HepG2 (cell line): ENCODE measurements at regions not wholly inside any gene's neighbourhood (a gene's known extent, or its start where the extent isn't known, plus 50 kb on each side); places are given as distances from the start of the nearest gene placed in this dataset.

Experiments
- ATAC-seq: fragments of 200-7000 bp; cut with Tn5 transposase; 3 replicates; pipeline ENCODE4 v1.9.1; 2020; ENCODE audit warnings: mild to moderate bottlenecking, moderate library complexity
- BruUV-seq: library from RNA; stranded (reverse); fragments of 400-500 nt; replicated peaks from 2 replicates; lab custom pipeline; 2021; lab: Mats Ljungman, UMichigan
- CTCF ChIA-PET: fragments of 300-600 bp; formaldehyde crosslinking; extraction: SDS; loops from one replicate; lab custom pipeline; 2021; ENCODE audit warnings: low total read pairs, inconsistent platforms, low intra/inter-chr PET ratio; lab: Yijun Ruan, JAX
- POLR2A ChIA-PET: fragments of 350-600 bp; sonication (Branson Sonifier 250); formaldehyde crosslinking; loops from one replicate; lab custom pipeline; 2020; ENCODE audit warnings: antibody characterized with exemption, inconsistent platforms; lab: Yijun Ruan, JAX
- DNase-seq: peaks from one replicate; pipeline ENCODE4 v3.0.0-alpha.2; 2015; ENCODE audit warnings: low spot score
- FAIRE-seq: peaks from 3 replicates; lab custom pipeline; 2011; peaks lifted over from hg19 to GRCh38; lab: Jason Lieb, UNC
- H2AFZ ChIP-seq: one replicate; pipeline ENCODE4 v1.6.1; 2011; ENCODE audit warnings: low read length, inconsistent platforms
- H3K27ac ChIP-seq: fragments of 300-600 bp; 3 replicates; pipeline ENCODE4 v1.8.0; 2011; ENCODE audit warnings: mixed run types, mild to moderate bottlenecking, mixed read lengths, low read length, inconsistent platforms; ENCODE audit not compliant: insufficient read depth; ENCODE audit errors: extremely low read length
- H3K27me3 ChIP-seq, 2 experiments: fragments of 200-600 bp in 1 of 2; 2 replicates in 1 of 2; 3 replicates in 1 of 2; pipeline versions ENCODE4 v1.6.0 to v1.8.0; 2011; ENCODE audit warnings: low read length in 2 of 2, mild to moderate bottlenecking in 2 of 2, moderate library complexity in 2 of 2, inconsistent platforms in 1 of 2; ENCODE audit not compliant: insufficient read depth in 2 of 2, control insufficient read depth in 1 of 2
- H3K36me3 ChIP-seq, 2 experiments: fragments of 200-600 bp in 1 of 2; replicated peaks in 1 of 2; 2 replicates in 1 of 2; 3 replicates in 1 of 2; pipeline versions ENCODE4 v1.5.1 to v1.8.0; 2011; ENCODE audit warnings: low read length in 2 of 2, inconsistent platforms in 1 of 2; ENCODE audit not compliant: insufficient read depth in 2 of 2, control insufficient read depth in 1 of 2
- H3K4me1 ChIP-seq: 2 replicates; pipeline ENCODE4 v1.5.1; 2012; ENCODE audit warnings: low read length, inconsistent platforms; ENCODE audit not compliant: insufficient read depth
- H3K4me2 ChIP-seq: 2 replicates; pipeline ENCODE4 v1.6.0; 2011; ENCODE audit warnings: low read depth, low read length, inconsistent platforms
- H3K4me3 ChIP-seq, 3 experiments: fragments of 200-600 bp in 1 of 3; sonication (generic), shearing (Covaris generic) in 1 of 3; replicated peaks in 1 of 3; 2 replicates each; pipeline ENCODE4 v1.5.1; 2011 to 2016; ENCODE audit warnings: low read length in 3 of 3, inconsistent platforms in 2 of 3, low read depth in 2 of 3, mild to moderate bottlenecking in 2 of 3, control low read depth in 1 of 3, mixed read lengths in 1 of 3; ENCODE audit not compliant: insufficient read depth in 1 of 3
- H3K79me2 ChIP-seq: one replicate; pipeline ENCODE4 v1.6.1; 2011; ENCODE audit warnings: low read length, inconsistent platforms; ENCODE audit not compliant: insufficient read depth
- H3K9ac ChIP-seq: 2 replicates; pipeline ENCODE4 v1.6.0; 2011; ENCODE audit warnings: mild to moderate bottlenecking, low read depth, low read length, inconsistent platforms; ENCODE audit not compliant: insufficient read depth
- H3K9me3 ChIP-seq: 2 replicates; pipeline ENCODE4 v1.5.1; 2012; ENCODE audit warnings: mild to moderate bottlenecking, low read length
- H4K20me1 ChIP-seq: 2 replicates; pipeline ENCODE4 v1.6.0; 2011; ENCODE audit warnings: inconsistent platforms, mild to moderate bottlenecking, low read length, moderate library complexity; ENCODE audit not compliant: insufficient read depth
- AKAP8 ChIP-seq: sonication (generic); formaldehyde crosslinking; IDR thresholded peaks from 2 replicates; pipeline ENCODE4 v1.5.1; 2020; ENCODE audit warnings: mild to moderate bottlenecking, missing genetic modification reagents
- ATF3 ChIP-seq: sonication (generic); formaldehyde crosslinking; IDR thresholded peaks from 2 replicates; pipeline ENCODE4 v1.4.0; 2020; ENCODE audit warnings: missing genetic modification reagents
- HHEX ChIP-seq: IDR thresholded peaks from 2 replicates; pipeline ENCODE4 v1.6.1; 2016; ENCODE audit warnings: control low read depth
- JDP2 ChIP-seq: sonication (generic); formaldehyde crosslinking; IDR thresholded peaks from 2 replicates; pipeline ENCODE4 v1.8.1; 2022; ENCODE audit warnings: missing genetic modification reagents, borderline replicate concordance
- NCOA1 ChIP-seq: sonication (generic); formaldehyde crosslinking; IDR thresholded peaks from 2 replicates; pipeline ENCODE4 v1.9.0; 2021; ENCODE audit warnings: missing genetic modification reagents
- NONO ChIP-seq, 2 experiments: fragments of 450-650 bp in 1 of 2; sonication (generic) in 1 of 2; formaldehyde crosslinking in 1 of 2; IDR thresholded peaks in 1 of 2; conservative IDR thresholded peaks in 1 of 2; 2 replicates each; pipeline versions ENCODE4 v1.6.1 to v1.8.0; 2017 to 2022; ENCODE audit warnings: mild to moderate bottlenecking in 1 of 2, missing genetic modification reagents in 1 of 2, moderate library complexity in 1 of 2
- NR1H2 ChIP-seq: sonication (generic); formaldehyde crosslinking; IDR thresholded peaks from 2 replicates; pipeline ENCODE4 v1.8.1; 2022; ENCODE audit warnings: low read depth, missing genetic modification reagents, borderline replicate concordance
- NR2F2 ChIP-seq: IDR thresholded peaks from 2 replicates; pipeline ENCODE4 v1.6.1; 2012; ENCODE audit warnings: low read depth, inconsistent platforms, borderline replicate concordance
- PHF20 ChIP-seq: sonication (generic); formaldehyde crosslinking; IDR thresholded peaks from 2 replicates; pipeline ENCODE4 v1.5.0; 2020; ENCODE audit warnings: mild to moderate bottlenecking, missing genetic modification reagents
- POGZ ChIP-seq: sonication (generic); formaldehyde crosslinking; IDR thresholded peaks from 2 replicates; pipeline ENCODE4 v1.4.0; 2020; ENCODE audit warnings: mild to moderate bottlenecking, missing genetic modification reagents
- TP53 ChIP-seq: sonication (generic); formaldehyde crosslinking; conservative IDR thresholded peaks from 2 replicates; pipeline ENCODE4 v1.4.0; 2020; ENCODE audit warnings: missing genetic modification reagents
- XRCC5 ChIP-seq: fragments of 200-400 bp; formaldehyde crosslinking; optimal IDR thresholded peaks from 2 replicates; pipeline ENCODE3; 2017; ENCODE audit warnings: mild to moderate bottlenecking, low read length
- ZBTB2 ChIP-seq: sonication (generic); formaldehyde crosslinking; IDR thresholded peaks from 2 replicates; pipeline ENCODE4 v1.8.0; 2022; ENCODE audit warnings: low read depth, missing genetic modification reagents
- ZGPAT ChIP-seq: IDR thresholded peaks from 2 replicates; pipeline ENCODE4 v1.6.1; 2016; ENCODE audit warnings: mild to moderate bottlenecking
- ZNF18 ChIP-seq: sonication (generic); formaldehyde crosslinking; IDR thresholded peaks from 2 replicates; pipeline ENCODE4 v1.8.0; 2022; ENCODE audit warnings: mild to moderate bottlenecking, missing genetic modification reagents; ENCODE audit not compliant: insufficient replicate concordance
- ZNF235 ChIP-seq: sonication (generic); formaldehyde crosslinking; IDR thresholded peaks from 2 replicates; pipeline ENCODE4 v1.8.1; 2023; ENCODE audit warnings: mild to moderate bottlenecking, missing genetic modification reagents, borderline replicate concordance
- ZNF382 ChIP-seq: sonication (generic); formaldehyde crosslinking; IDR thresholded peaks from 2 replicates; pipeline ENCODE4 v1.5.0; 2020; ENCODE audit warnings: missing genetic modification reagents, mild to moderate bottlenecking, borderline replicate concordance
- ZNF605 ChIP-seq: sonication (generic); formaldehyde crosslinking; IDR thresholded peaks from 2 replicates; pipeline ENCODE4 v1.8.0; 2022; ENCODE audit warnings: mild to moderate bottlenecking, missing genetic modification reagents
- ZNF772 ChIP-seq: sonication (generic); formaldehyde crosslinking; IDR thresholded peaks from 2 replicates; pipeline ENCODE4 v1.5.0; 2020; ENCODE audit warnings: mild to moderate bottlenecking, missing genetic modification reagents
- ZNF879 ChIP-seq: sonication (generic); formaldehyde crosslinking; IDR thresholded peaks from 2 replicates; pipeline ENCODE4 v1.8.1; 2023; ENCODE audit warnings: missing genetic modification reagents
- WGBS: methylation state at CpG from one replicate; pipeline ENCODE4 v1.1.6; 2017; ENCODE audit warnings: low lambda C conversion rate; 5-methylcytosine and 5-hydroxymethylcytosine counted together
- in situ Hi-C: cut with HindIII; loops from 2 replicates; pipeline ENCODE4 v1.10.0; 2017; ENCODE audit warnings: low pct_unique_long_range_greater_than_20kb; ENCODE audit not compliant: extremely low pct_ligation_motif_present
- intact Hi-C: fragments of 100-400 bp; cut with micrococcal nuclease; formaldehyde crosslinking; loops from one replicate; pipeline ENCODE4 v1.10.0; 2022; ENCODE audit not compliant: unreplicated experiment

- H3K4me3 ChIP-seq = no peak overlapping the region
- intact Hi-C loops (no loop called here), in situ Hi-C loops (no loop called here)
- ATAC-seq (no peak), FAIRE-seq (no peak), DNase-seq (no peak)
- H3K79me2 ChIP-seq = no peaks in the 10 kb centered on the region
- H2AFZ ChIP-seq = no peak overlapping the region
- no TSS peak for BruUV-seq
- H3K27me3 ChIP-seq = no peaks in the 10 kb centered on the region
- no peak overlapping the region for H3K27ac ChIP-seq
- no peaks in the 10 kb centered on the region for H3K36me3 ChIP-seq
- no peaks in the 10 kb centered on the region for H4K20me1 ChIP-seq
- H3K9ac ChIP-seq = no peak overlapping the region
- no peaks in the 10 kb centered on the region for H3K4me1 ChIP-seq
- 4% methylated on average over 3 of the region's 3 CpGs for WGBS
- ChIA-PET POLR2A (no interaction called here), CTCF (no interaction called here)
- H3K9me3 ChIP-seq = 0 out of 2 replicates have a peak, but pooled peaks cover 9% of the 10 kb centered on the region
- no peak for TF ChIP-seq ATF3 (CRISPR knock-in tag)
- no peak for TF ChIP-seq ZBTB2 (CRISPR knock-in tag)
- TF ChIP-seq PHF20 (CRISPR knock-in tag) = no peak
- TF ChIP-seq ZNF605 = no peak
- TF ChIP-seq HHEX = no peak
- TF ChIP-seq ZNF18 (CRISPR knock-in tag) = no peak
- TF ChIP-seq JDP2 (CRISPR knock-in tag) = no peak
- no peak for TF ChIP-seq ZNF235 (CRISPR knock-in tag)
- no peak for TF ChIP-seq ZNF772 (CRISPR knock-in tag)
- no peak for TF ChIP-seq ZGPAT
- TF ChIP-seq NCOA1 (CRISPR knock-in tag) = no peak
- TF ChIP-seq NR1H2 = no peak
- no peak for TF ChIP-seq AKAP8 (CRISPR knock-in tag)
- TF ChIP-seq TP53 (CRISPR knock-in tag) = no peak
- no peak for TF ChIP-seq NR2F2
- TF ChIP-seq ZNF879 (CRISPR knock-in tag) = no peak
- no peak for TF ChIP-seq POGZ
- no peak for TF ChIP-seq XRCC5
- TF ChIP-seq ZNF382 (CRISPR knock-in tag) = no peak
- TF ChIP-seq NONO (IDR thresholded peaks at IDR 0.05) = no peak
- TF ChIP-seq NONO (CRISPR knock-in tag; conservative IDR thresholded peaks at IDR 0.05) = no peak
- no peak overlapping the region for H3K4me2 ChIP-seq
These were observed 383.7 kb downstream of the ZNF521 start for GRCh38 chr18:24968238-24968775.
